ENCODE measurements at regions not wholly inside any gene's neighbourhood (a gene's known extent, or its start where the extent isn't known, plus 50 kb on each side); places are given as distances from the start of the nearest gene placed in this dataset.

- H3K27ac Mint-ChIP-seq (ENCODE audit: unreplicated experiment): no peak overlapping the region
- peaks cover 13% of the 10 kb centered on the region for H3K27me3 Mint-ChIP-seq (ENCODE audit: unreplicated experiment)
- no peaks in the 10 kb centered on the region for H3K36me3 Mint-ChIP-seq (ENCODE audit: unreplicated experiment)
- no peak for DNase-seq (ENCODE audit: extremely low spot score, unreplicated experiment)
- H3K4me1 Mint-ChIP-seq (ENCODE audit: unreplicated experiment): no peaks in the 10 kb centered on the region
- TF ChIP-seq CTCF (IDR thresholded peaks at IDR 0.05): no peak
- no peak overlapping the region for H3K4me3 Mint-ChIP-seq (ENCODE audit: unreplicated experiment)
- no peaks in the 10 kb centered on the region for H3K9me3 Mint-ChIP-seq (ENCODE audit: unreplicated experiment)
Observed at GRCh38 chr15:59918994-59919951, 84.8 kb upstream of the FOXB1 start.

GRCh38 chr15:59917504-59918157 lies 86.5 kb upstream of the FOXB1 start:
- Mint-ChIP-seq H3K27me3 (ENCODE audit: unreplicated experiment) (peaks cover 7% of the 10 kb centered on the region), H3K4me3 (ENCODE audit: unreplicated experiment) (no peak overlapping the region), H3K4me1 (ENCODE audit: unreplicated experiment) (no peaks in the 10 kb centered on the region), H3K27ac (ENCODE audit: unreplicated experiment) (no peak overlapping the region), H3K9me3 (ENCODE audit: unreplicated experiment) (no peaks in the 10 kb centered on the region), H3K36me3 (ENCODE audit: unreplicated experiment) (no peaks in the 10 kb centered on the region)
- TF ChIP-seq CTCF (IDR thresholded peaks at IDR 0.05): peak; percentile 50
- no peak for DNase-seq (ENCODE audit: extremely low spot score, unreplicated experiment)

DNA sequence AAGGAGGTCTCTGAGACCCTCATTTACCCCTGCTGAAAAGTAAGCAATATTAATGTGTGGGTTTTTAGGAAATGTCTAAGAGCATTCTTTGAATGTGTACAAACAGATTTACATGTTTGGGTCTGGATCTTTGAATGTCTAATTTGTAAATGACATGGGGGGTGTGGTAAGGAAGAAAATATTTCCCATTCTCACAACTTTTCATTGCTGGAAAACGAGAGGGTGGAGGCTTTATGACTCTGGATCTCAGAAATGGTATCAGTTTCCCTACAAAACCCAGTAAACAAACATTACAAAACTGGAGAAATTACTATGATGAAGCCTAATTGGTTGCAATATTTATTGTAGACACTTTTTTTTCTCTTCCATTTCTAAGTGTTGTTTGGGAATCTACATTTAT lies 98.1 kb upstream of the FOXB1 start:
- Mint-ChIP-seq H3K27ac (ENCODE audit: unreplicated experiment) (no peak overlapping the region), H3K9me3 (ENCODE audit: unreplicated experiment) (no peaks in the 10 kb centered on the region), H3K27me3 (ENCODE audit: unreplicated experiment) (no peaks in the 10 kb centered on the region), H3K36me3 (ENCODE audit: unreplicated experiment) (no peaks in the 10 kb centered on the region), H3K4me3 (ENCODE audit: unreplicated experiment) (no peak overlapping the region), H3K4me1 (ENCODE audit: unreplicated experiment) (no peaks in the 10 kb centered on the region)
- no peak for TF ChIP-seq CTCF (IDR thresholded peaks at IDR 0.05)
- no peak for DNase-seq (ENCODE audit: extremely low spot score, unreplicated experiment)

GRCh38 chr15:59905176-59905575 lies 98.9 kb upstream of the FOXB1 start:
- TF ChIP-seq CTCF (IDR thresholded peaks at IDR 0.05): no peak
- Mint-ChIP-seq H3K27me3 (ENCODE audit: unreplicated experiment) (no peaks in the 10 kb centered on the region), H3K4me3 (ENCODE audit: unreplicated experiment) (no peak overlapping the region), H3K9me3 (ENCODE audit: unreplicated experiment) (no peaks in the 10 kb centered on the region), H3K4me1 (ENCODE audit: unreplicated experiment) (no peaks in the 10 kb centered on the region), H3K36me3 (ENCODE audit: unreplicated experiment) (no peaks in the 10 kb centered on the region), H3K27ac (ENCODE audit: unreplicated experiment) (no peak overlapping the region)
- DNase-seq (ENCODE audit: extremely low spot score, unreplicated experiment): no peak

- H3K27me3 Mint-ChIP-seq (ENCODE audit: unreplicated experiment): no peaks in the 10 kb centered on the region
- no peaks in the 10 kb centered on the region for H3K9me3 Mint-ChIP-seq (ENCODE audit: unreplicated experiment)
- no peak for TF ChIP-seq CTCF (IDR thresholded peaks at IDR 0.05)
- H3K4me3 Mint-ChIP-seq (ENCODE audit: unreplicated experiment): no peak overlapping the region
- no peak for DNase-seq (ENCODE audit: extremely low spot score, unreplicated experiment)
- no peak overlapping the region for H3K27ac Mint-ChIP-seq (ENCODE audit: unreplicated experiment)
- no peaks in the 10 kb centered on the region for H3K36me3 Mint-ChIP-seq (ENCODE audit: unreplicated experiment)
- no peaks in the 10 kb centered on the region for H3K4me1 Mint-ChIP-seq (ENCODE audit: unreplicated experiment)
Observed at GRCh38 chr15:59904450-59905135, 99.5 kb upstream of the FOXB1 start.
